IMR-90 (cell line): ENCODE measurements at regions not wholly inside any gene's neighbourhood (a gene's known extent, or its start where the extent isn't known, plus 50 kb on each side); places are given as distances from the start of the nearest gene placed in this dataset.

Source experiments
- BHLHE40 ChIP-seq: fragments of 150-350 bp; IDR thresholded peaks from 2 replicates; pipeline ENCODE4 v1.6.1; 2016; ENCODE audit warnings: mild to moderate bottlenecking, low read depth, low read length
- CEBPB ChIP-seq: IDR thresholded peaks from 2 replicates; pipeline ENCODE4 v1.6.1; 2012; ENCODE audit warnings: low read depth, low read length, improper control_type of control experiment
- CHD1 ChIP-seq: IDR thresholded peaks from 2 replicates; pipeline ENCODE4 v1.6.1; 2012; ENCODE audit warnings: low read depth, low read length, improper control_type of control experiment
- CTCF ChIP-seq: conservative IDR thresholded peaks from 2 replicates; pipeline ENCODE4 v1.5.1; 2012; ENCODE audit warnings: mild to moderate bottlenecking, low read depth, low read length, improper control_type of control experiment
- FOS ChIP-seq: fragments of 150-350 bp; IDR thresholded peaks from 2 replicates; pipeline ENCODE4 v1.6.1; 2016; ENCODE audit warnings: low read depth, low read length
- MAZ ChIP-seq: IDR thresholded peaks from 2 replicates; pipeline ENCODE4 v1.6.1; 2012; ENCODE audit warnings: low read depth, mild to moderate bottlenecking, low read length, improper control_type of control experiment, moderate library complexity, borderline replicate concordance
- NFE2L2 ChIP-seq: fragments of 150-350 bp; IDR thresholded peaks from 2 replicates; pipeline ENCODE4 v1.6.1; 2016; ENCODE audit warnings: low read depth, mild to moderate bottlenecking, low read length
- POLR2A ChIP-seq: IDR thresholded peaks from 2 replicates; pipeline ENCODE4 v1.6.1; 2012; ENCODE audit warnings: mild to moderate bottlenecking, low read depth, low read length
- RAD21 ChIP-seq: IDR thresholded peaks from 2 replicates; pipeline ENCODE4 v1.6.1; 2012; ENCODE audit warnings: low read length, improper control_type of control experiment
- RCOR1 ChIP-seq: IDR thresholded peaks from 2 replicates; pipeline ENCODE4 v1.6.1; 2012; ENCODE audit warnings: mild to moderate bottlenecking, low read length, improper control_type of control experiment; ENCODE audit not compliant: insufficient replicate concordance
- TF ChIP-seq, protein P1 (sequence below): fragments of 150-350 bp; IDR thresholded peaks from 2 replicates; pipeline ENCODE4 v1.6.1; 2016; ENCODE audit warnings: low read depth, mild to moderate bottlenecking, low read length, moderate library complexity, borderline replicate concordance

- TF ChIP-seq CHD1 (no peak), CTCF (no peak), POLR2A (no peak), CEBPB (no peak), MAZ (no peak), RAD21 (no peak), BHLHE40 (no peak), FOS (no peak), NFE2L2 (no peak), RCOR1 (no peak)
- TF ChIP-seq, protein P1, sequence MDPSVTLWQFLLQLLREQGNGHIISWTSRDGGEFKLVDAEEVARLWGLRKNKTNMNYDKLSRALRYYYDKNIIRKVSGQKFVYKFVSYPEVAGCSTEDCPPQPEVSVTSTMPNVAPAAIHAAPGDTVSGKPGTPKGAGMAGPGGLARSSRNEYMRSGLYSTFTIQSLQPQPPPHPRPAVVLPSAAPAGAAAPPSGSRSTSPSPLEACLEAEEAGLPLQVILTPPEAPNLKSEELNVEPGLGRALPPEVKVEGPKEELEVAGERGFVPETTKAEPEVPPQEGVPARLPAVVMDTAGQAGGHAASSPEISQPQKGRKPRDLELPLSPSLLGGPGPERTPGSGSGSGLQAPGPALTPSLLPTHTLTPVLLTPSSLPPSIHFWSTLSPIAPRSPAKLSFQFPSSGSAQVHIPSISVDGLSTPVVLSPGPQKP: no peak
Measured at GRCh38 chr3:171932153-171932611, 89.0 kb downstream of the TMEM212 start.
